A172 (cell line): ENCODE measurements at regions not wholly inside any gene's neighbourhood (a gene's known extent, or its start where the extent isn't known, plus 50 kb on each side); places are given as distances from the start of the nearest gene placed in this dataset.

Experiments
- DNase-seq: peaks from one replicate; pipeline ENCODE4 v3.0.0-alpha.2; 2015; ENCODE audit warnings: low spot score

- DNase-seq: no peak
Observed at GRCh38 chr3:56867671-56868070, 65.9 kb upstream of the ARHGEF3 start.

GRCh38 chr3:56864918-56865524, 63.3 kb upstream of the ARHGEF3 start:
- DNase-seq: no peak

GRCh38 chr3:56864090-56864489, 62.3 kb upstream of the ARHGEF3 start:
- DNase-seq: no peak

GRCh38 chr3:56862352-56863062, 60.8 kb upstream of the ARHGEF3 start:
- DNase-seq: peak; percentile 75

GRCh38 chr3:56861511-56861910, 59.8 kb upstream of the ARHGEF3 start:
- no peak for DNase-seq

GRCh38 chr3:56860939-56861338, 59.2 kb upstream of the ARHGEF3 start:
- DNase-seq: no peak

- DNase-seq: no peak
Observed at GRCh38 chr3:56860351-56860750, 58.6 kb upstream of the ARHGEF3 start.

- no peak for DNase-seq
Observed at GRCh38 chr3:56858331-56858730, 56.6 kb upstream of the ARHGEF3 start.

- DNase-seq: no peak
Observed at GRCh38 chr3:56857178-56857577, 55.4 kb upstream of the ARHGEF3 start.

GRCh38 chr3:56856752-56857151, 55.0 kb upstream of the ARHGEF3 start:
- no peak for DNase-seq

- peak; percentile 39 for DNase-seq
Observed at GRCh38 chr3:56855856-56856512, 54.2 kb upstream of the ARHGEF3 start.

- DNase-seq: no peak
Observed at GRCh38 chr3:56854856-56855611, 53.3 kb upstream of the ARHGEF3 start.

- DNase-seq: peak; percentile 64
Observed at GRCh38 chr3:56851966-56852884, 50.5 kb upstream of the ARHGEF3 start.
